Endothelial cell of hepatic sinusoid (primary cell): ENCODE measurements at regions not wholly inside any gene's neighbourhood (a gene's known extent, or its start where the extent isn't known, plus 50 kb on each side); places are given as distances from the start of the nearest gene placed in this dataset.
"Not testable (repeated sequence)": the region's sequence is repeated elsewhere in the genome, so short reads cannot be mapped to it uniquely, and the experiment has no call there.

Experiments
- in situ Hi-C: cut with HindIII; loops from 2 replicates; pipeline ENCODE4 v1.10.0; 2017; ENCODE audit warnings: low sequenced_read_pairs

- in situ Hi-C loops, result no loop called here
Observed at GRCh38 chr6:164101859-164102258, 687.3 kb downstream of the QKI start.

DNA sequence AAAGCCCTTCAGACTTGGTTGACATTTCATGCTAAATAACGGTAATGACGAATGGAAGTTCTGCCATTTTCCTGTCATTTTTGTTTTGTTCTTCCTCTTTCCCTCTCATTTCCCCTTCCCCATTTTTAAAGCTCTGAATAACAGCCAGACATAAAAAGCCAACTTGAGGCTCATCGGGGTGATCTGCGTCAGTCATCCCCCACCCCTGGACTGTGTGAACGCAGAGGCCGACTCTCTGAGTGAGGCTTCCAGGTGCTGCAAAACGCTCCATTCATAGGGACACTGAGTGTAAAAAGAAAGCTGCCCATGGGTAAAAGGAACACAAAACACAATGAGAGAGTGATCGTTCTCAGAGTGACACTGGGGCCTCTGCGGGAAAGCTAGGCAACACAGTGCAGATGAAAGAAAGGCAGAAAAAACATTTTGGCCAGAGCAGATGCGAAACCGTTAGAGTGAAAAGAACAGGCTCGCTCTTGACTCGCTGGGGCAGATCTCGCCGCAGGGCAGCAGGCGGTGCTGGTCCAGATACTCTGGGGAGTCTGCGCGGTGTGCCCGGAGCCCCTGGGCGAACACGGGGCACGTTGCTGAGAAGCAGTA, 684.8 kb downstream of the QKI start:
- in situ Hi-C loops, result no loop called here

- in situ Hi-C loops, result no loop called here
Observed at GRCh38 chr6:164098857-164099267, 684.3 kb downstream of the QKI start.

DNA sequence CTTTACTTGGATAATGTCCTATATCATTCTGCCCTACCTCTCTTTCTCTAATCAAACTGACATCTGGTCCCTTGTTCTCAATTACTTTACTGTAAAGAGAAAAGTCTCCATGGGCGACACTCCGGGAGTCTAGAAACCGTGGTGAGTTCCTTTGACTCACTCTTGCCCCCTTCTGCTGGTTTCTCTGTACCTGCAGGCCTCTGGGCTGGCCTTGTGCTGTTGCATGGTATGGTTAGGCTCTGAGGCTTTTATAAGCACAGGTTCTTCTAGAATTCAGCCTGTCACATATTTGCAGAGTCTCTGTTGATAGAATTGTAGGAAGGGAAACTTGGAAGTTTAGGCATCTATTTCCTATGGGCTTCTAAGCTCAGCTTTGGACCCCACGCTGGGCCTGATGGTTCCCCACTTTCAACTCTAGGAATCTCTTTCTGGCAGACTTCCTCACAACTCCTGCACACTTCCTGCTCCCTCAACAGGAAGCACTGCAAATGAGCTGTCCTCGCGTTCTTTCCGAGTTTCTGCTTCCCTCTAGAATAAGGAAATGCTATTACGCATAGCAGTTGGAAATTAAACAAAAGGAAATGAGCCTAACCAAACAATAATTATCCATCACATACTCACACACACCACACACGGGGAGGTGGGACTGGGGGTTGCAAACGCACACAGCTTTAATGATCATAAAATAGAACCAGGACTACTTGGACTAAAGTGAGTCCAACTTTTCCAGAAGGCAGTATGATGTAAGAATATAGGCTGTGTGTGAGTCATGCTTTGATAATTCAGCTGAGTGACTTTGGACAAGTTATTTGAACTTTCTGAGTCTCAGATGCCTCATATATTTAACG, 683.3 kb downstream of the QKI start:
- in situ Hi-C loops, result no loop called here

- in situ Hi-C loops, result no loop called here
Observed at GRCh38 chr6:164097056-164097455, 682.5 kb downstream of the QKI start.

DNA sequence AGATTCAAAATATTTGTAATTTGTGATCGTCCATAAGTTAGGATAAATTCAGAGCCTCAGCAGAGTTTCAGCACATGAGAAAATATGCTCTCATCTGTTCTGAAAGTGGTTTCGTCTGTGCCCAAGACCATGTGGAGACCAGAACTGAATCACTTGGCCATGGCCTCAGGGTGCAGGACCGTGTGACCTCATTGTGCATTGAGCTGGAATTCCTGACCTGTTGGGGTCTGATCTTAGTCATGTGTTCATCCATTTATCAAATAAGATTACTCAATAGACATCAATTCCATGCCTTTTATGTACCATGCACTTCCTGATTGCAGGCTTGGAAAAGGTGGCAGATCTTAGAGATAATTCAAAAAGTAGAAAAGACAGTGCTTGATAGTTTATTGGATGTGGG, 680.5 kb downstream of the QKI start:
- in situ Hi-C loops, result no loop called here

- in situ Hi-C loops, result no loop called here
Observed at GRCh38 chr6:164087870-164088269, 673.4 kb downstream of the QKI start.

- in situ Hi-C loops, result no loop called here
Observed at GRCh38 chr6:164087211-164087610, 672.7 kb downstream of the QKI start.

- in situ Hi-C loops, result no loop called here
Observed at GRCh38 chr6:164086076-164086887, 671.8 kb downstream of the QKI start.

GRCh38 chr6:164085091-164086075, 670.9 kb downstream of the QKI start:
- in situ Hi-C loops, result no loop called here

GRCh38 chr6:164079275-164079600, 664.7 kb downstream of the QKI start:
- in situ Hi-C loops, result no loop called here

GRCh38 chr6:164078532-164079274, 664.2 kb downstream of the QKI start:
- in situ Hi-C loops, result no loop called here

DNA sequence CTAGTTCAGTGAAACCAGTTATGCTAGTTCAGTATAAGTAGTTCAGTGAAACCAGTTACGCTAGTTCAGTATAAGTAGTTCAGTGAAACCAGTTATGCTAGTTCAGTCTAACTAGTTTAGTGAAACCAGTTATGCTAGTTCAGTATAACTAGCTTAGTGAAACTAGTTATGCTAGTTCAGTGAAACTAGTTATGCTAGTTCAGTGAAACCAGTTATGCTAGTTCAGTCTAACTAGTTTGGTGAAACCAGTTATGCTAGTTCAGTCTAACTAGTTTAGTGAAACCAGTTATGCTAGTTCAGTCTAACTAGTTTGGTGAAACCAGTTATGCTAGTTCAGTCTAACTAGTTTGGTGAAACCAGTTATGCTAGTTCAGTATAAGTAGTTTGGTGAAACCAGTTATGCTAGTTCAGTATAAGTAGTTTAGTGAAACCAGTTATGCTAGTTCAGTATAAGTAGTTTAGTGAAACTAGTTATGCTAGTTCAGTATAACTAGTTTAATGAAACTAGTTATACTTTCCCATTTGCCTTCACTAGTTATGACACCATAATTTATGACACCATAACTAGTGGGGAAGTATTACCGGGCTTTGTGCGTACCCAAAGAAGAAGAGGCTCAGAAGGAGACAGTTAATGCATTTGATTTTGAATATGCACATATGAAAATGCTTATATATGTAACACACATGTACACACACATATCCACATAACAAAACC, 662.5 kb downstream of the QKI start:
- in situ Hi-C loops, result not testable (repeated sequence)

- in situ Hi-C loops, result no loop called here
Observed at GRCh38 chr6:164075981-164076615, 661.6 kb downstream of the QKI start.

- in situ Hi-C loops, result no loop called here
Observed at GRCh38 chr6:164072240-164072666, 657.7 kb downstream of the QKI start.

DNA sequence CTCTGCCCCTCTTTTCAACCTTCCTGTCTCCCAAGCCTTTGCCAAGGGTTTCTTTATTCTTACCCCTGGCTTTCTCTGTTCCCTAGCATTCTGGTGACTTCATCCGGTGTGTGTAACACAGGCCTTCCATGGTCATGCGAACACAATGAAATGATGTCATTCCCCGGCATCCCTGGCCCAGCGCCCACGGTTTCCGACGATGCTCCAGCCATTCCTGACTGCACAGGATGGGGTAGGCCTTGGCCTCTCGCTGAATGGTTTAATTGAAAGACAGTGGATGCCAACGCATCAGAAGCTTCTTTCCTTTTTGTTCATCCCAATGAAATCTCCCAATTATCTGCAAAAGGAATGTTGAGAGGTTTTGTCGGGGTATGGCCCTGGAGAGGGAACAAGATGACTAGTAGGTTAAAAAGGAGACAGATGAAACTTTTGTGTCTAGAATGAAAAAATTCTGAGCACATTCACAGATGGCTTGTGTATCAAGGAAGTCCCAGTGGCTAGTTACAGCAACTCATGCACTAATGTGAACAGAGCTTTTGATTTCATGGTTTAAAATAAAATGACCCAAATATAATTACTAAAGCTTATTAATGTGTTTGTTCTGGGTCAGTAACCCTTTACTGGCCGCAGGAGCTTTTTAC, 655.0 kb downstream of the QKI start:
- in situ Hi-C loops, result no loop called here

- in situ Hi-C loops, result no loop called here
Observed at GRCh38 chr6:164068527-164068926, 654.0 kb downstream of the QKI start.

- in situ Hi-C loops, result no loop called here
Observed at GRCh38 chr6:164066766-164067165, 652.2 kb downstream of the QKI start.
